Osteoblast (primary cell): ENCODE measurements at regions not wholly inside any gene's neighbourhood (a gene's known extent, or its start where the extent isn't known, plus 50 kb on each side); places are given as distances from the start of the nearest gene placed in this dataset.

Experiments
- DNase-seq: peaks from one replicate; pipeline ENCODE4 v3.0.0; 2011; ENCODE audit warnings: low spot score, mixed read lengths; ENCODE audit not compliant: insufficient read length; ENCODE audit errors: missing footprints
- H2AFZ ChIP-seq: 2 replicates; pipeline ENCODE4 v1.6.0; 2011; ENCODE audit warnings: mild to moderate bottlenecking, low read length
- H3K27ac ChIP-seq: 2 replicates; pipeline ENCODE4 v1.5.1; 2011; ENCODE audit warnings: mild to moderate bottlenecking, low read depth, low read length, moderate library complexity
- H3K27me3 ChIP-seq: 2 replicates; pipeline ENCODE4 v1.6.0; 2012; ENCODE audit warnings: mild to moderate bottlenecking, control low read depth, inconsistent platforms, low read length, moderate library complexity; ENCODE audit not compliant: insufficient read depth
- H3K36me3 ChIP-seq: 2 replicates; pipeline ENCODE4 v1.5.1; 2011; ENCODE audit warnings: mild to moderate bottlenecking, low read length, control low read depth, moderate library complexity; ENCODE audit not compliant: insufficient read depth
- H3K4me1 ChIP-seq: 2 replicates; pipeline ENCODE4 v1.5.1; 2011; ENCODE audit warnings: mild to moderate bottlenecking, low read length, control low read depth, moderate library complexity; ENCODE audit not compliant: insufficient read depth
- H3K4me2 ChIP-seq: 2 replicates; pipeline ENCODE4 v1.6.0; 2011; ENCODE audit warnings: mild to moderate bottlenecking, low read length; ENCODE audit not compliant: insufficient read depth
- H3K4me3 ChIP-seq: fragments of 200-600 bp; sonication (generic); 3 replicates; pipeline ENCODE4 v1.5.1; 2012; ENCODE audit warnings: mild to moderate bottlenecking, low read length, inconsistent platforms; ENCODE audit not compliant: insufficient read depth
- H3K79me2 ChIP-seq: 2 replicates; pipeline ENCODE4 v1.6.0; 2012; ENCODE audit warnings: mild to moderate bottlenecking, low read length, control low read depth, inconsistent platforms; ENCODE audit not compliant: insufficient read depth
- H3K9me3 ChIP-seq: 2 replicates; pipeline ENCODE4 v1.5.1; 2011; ENCODE audit warnings: low read depth, low read length, control low read depth
- H4K20me1 ChIP-seq: 2 replicates; pipeline ENCODE4 v1.6.0; 2012; ENCODE audit warnings: mild to moderate bottlenecking, low read length, control low read depth; ENCODE audit not compliant: insufficient read depth
- TF ChIP-seq, protein P1 (sequence below): IDR thresholded peaks from 2 replicates; pipeline ENCODE4 v1.5.1; 2011; ENCODE audit warnings: mild to moderate bottlenecking, low read depth, low read length, moderate library complexity; ENCODE audit errors: extremely low read depth

GRCh38 chr1:25035523-25036116 lies 105.5 kb upstream of the RUNX3 start:
- no peaks in the 10 kb centered on the region for H3K9me3 ChIP-seq
- TF ChIP-seq, protein P1, sequence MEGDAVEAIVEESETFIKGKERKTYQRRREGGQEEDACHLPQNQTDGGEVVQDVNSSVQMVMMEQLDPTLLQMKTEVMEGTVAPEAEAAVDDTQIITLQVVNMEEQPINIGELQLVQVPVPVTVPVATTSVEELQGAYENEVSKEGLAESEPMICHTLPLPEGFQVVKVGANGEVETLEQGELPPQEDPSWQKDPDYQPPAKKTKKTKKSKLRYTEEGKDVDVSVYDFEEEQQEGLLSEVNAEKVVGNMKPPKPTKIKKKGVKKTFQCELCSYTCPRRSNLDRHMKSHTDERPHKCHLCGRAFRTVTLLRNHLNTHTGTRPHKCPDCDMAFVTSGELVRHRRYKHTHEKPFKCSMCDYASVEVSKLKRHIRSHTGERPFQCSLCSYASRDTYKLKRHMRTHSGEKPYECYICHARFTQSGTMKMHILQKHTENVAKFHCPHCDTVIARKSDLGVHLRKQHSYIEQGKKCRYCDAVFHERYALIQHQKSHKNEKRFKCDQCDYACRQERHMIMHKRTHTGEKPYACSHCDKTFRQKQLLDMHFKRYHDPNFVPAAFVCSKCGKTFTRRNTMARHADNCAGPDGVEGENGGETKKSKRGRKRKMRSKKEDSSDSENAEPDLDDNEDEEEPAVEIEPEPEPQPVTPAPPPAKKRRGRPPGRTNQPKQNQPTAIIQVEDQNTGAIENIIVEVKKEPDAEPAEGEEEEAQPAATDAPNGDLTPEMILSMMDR: no peak
- H4K20me1 ChIP-seq: no peaks in the 10 kb centered on the region
- H2AFZ ChIP-seq: no peak overlapping the region
- H3K27ac ChIP-seq: no peak overlapping the region
- no peaks in the 10 kb centered on the region for H3K36me3 ChIP-seq
- DNase-seq: peak; percentile 5
- H3K27me3 ChIP-seq: no peaks in the 10 kb centered on the region
- no peak overlapping the region for H3K4me3 ChIP-seq
- H3K4me2 ChIP-seq: no peak overlapping the region
- no peaks in the 10 kb centered on the region for H3K79me2 ChIP-seq
- no peaks in the 10 kb centered on the region for H3K4me1 ChIP-seq

DNA sequence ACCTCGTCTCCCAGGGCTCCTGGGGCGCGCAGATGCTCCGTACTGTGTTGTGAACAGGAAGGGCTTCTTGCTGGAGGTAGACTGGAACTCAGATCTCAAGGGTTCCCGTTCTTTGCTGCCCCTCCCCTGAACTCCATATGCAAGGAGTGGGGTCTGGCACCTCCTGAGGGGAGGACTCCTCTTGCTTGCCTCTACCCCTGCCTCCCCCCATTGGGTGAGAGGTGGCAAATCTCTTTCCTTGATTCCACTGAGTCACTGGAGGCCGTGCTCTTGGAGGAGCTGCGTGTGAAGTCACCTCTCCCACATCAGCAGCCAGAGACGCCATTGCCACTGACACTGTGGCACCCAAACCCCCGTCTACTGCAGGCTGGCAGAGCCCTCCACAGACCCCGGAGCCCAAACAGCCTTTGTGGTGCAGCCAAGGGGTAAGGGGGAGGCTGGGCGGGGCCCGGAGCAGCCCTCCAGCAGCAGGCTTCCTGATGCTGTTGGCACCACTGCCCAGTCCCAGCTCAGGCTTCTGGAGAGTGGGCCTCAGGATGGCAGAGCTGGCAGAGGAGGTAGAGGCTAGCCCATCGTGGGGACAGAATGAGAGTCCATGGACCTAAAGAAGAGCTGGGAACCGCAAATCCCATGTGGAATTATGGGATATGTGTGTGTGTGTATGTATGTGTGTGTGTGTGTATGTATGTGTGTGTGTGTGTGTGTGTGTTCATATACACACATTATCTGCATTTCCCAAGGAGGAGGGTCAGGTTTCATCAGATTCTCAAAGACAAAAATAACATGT lies 104.9 kb upstream of the RUNX3 start:
- no peaks in the 10 kb centered on the region for H3K79me2 ChIP-seq
- H4K20me1 ChIP-seq: no peaks in the 10 kb centered on the region
- no peak overlapping the region for H2AFZ ChIP-seq
- no peaks in the 10 kb centered on the region for H3K27me3 ChIP-seq
- H3K4me1 ChIP-seq: no peaks in the 10 kb centered on the region
- H3K4me2 ChIP-seq: no peak overlapping the region
- peak; percentile 8 for DNase-seq
- no peak overlapping the region for H3K4me3 ChIP-seq
- no peak overlapping the region for H3K27ac ChIP-seq
- TF ChIP-seq, protein P1: no peak
- no peaks in the 10 kb centered on the region for H3K36me3 ChIP-seq
- H3K9me3 ChIP-seq: no peaks in the 10 kb centered on the region

GRCh38 chr1:25033828-25034705 lies 104.0 kb upstream of the RUNX3 start:
- H4K20me1 ChIP-seq: no peaks in the 10 kb centered on the region
- H3K4me1 ChIP-seq: no peaks in the 10 kb centered on the region
- H3K4me2 ChIP-seq: peak overlapping the region; percentile 11
- H3K4me3 ChIP-seq: no peak overlapping the region
- TF ChIP-seq, protein P1: no peak
- H3K27me3 ChIP-seq: peaks cover 3% of the 10 kb centered on the region
- H3K79me2 ChIP-seq: no peaks in the 10 kb centered on the region
- no peak overlapping the region for H3K27ac ChIP-seq
- no peaks in the 10 kb centered on the region for H3K36me3 ChIP-seq
- DNase-seq: peak; percentile 66
- no peaks in the 10 kb centered on the region for H3K9me3 ChIP-seq
- peak overlapping the region; percentile 78 for H2AFZ ChIP-seq
